HepG2 (cell line): ENCODE measurements at regions not wholly inside any gene's neighbourhood (a gene's known extent, or its start where the extent isn't known, plus 50 kb on each side); places are given as distances from the start of the nearest gene placed in this dataset.

Source experiments
- ATAC-seq: fragments of 200-7000 bp; cut with Tn5 transposase; 3 replicates; pipeline ENCODE4 v1.9.1; 2020; ENCODE audit warnings: mild to moderate bottlenecking, moderate library complexity
- BruUV-seq: library from RNA; stranded (reverse); fragments of 400-500 nt; replicated peaks from 2 replicates; lab custom pipeline; 2021; lab: Mats Ljungman, UMichigan
- CTCF ChIA-PET: fragments of 300-600 bp; formaldehyde crosslinking; extraction: SDS; loops from one replicate; lab custom pipeline; 2021; ENCODE audit warnings: low total read pairs, inconsistent platforms, low intra/inter-chr PET ratio; lab: Yijun Ruan, JAX
- POLR2A ChIA-PET: fragments of 350-600 bp; sonication (Branson Sonifier 250); formaldehyde crosslinking; loops from one replicate; lab custom pipeline; 2020; ENCODE audit warnings: antibody characterized with exemption, inconsistent platforms; lab: Yijun Ruan, JAX
- DNase-seq: peaks from one replicate; pipeline ENCODE4 v3.0.0-alpha.2; 2015; ENCODE audit warnings: low spot score
- FAIRE-seq: peaks from 3 replicates; lab custom pipeline; 2011; peaks lifted over from hg19 to GRCh38; lab: Jason Lieb, UNC
- H2AFZ ChIP-seq: one replicate; pipeline ENCODE4 v1.6.1; 2011; ENCODE audit warnings: low read length, inconsistent platforms
- H3K27ac ChIP-seq: fragments of 300-600 bp; 3 replicates; pipeline ENCODE4 v1.8.0; 2011; ENCODE audit warnings: mixed run types, mild to moderate bottlenecking, mixed read lengths, low read length, inconsistent platforms; ENCODE audit not compliant: insufficient read depth; ENCODE audit errors: extremely low read length
- H3K27me3 ChIP-seq, 2 experiments: fragments of 200-600 bp in 1 of 2; 2 replicates in 1 of 2; 3 replicates in 1 of 2; pipeline versions ENCODE4 v1.6.0 to v1.8.0; 2011; ENCODE audit warnings: low read length in 2 of 2, mild to moderate bottlenecking in 2 of 2, moderate library complexity in 2 of 2, inconsistent platforms in 1 of 2; ENCODE audit not compliant: insufficient read depth in 2 of 2, control insufficient read depth in 1 of 2
- H3K36me3 ChIP-seq, 2 experiments: fragments of 200-600 bp in 1 of 2; replicated peaks in 1 of 2; 2 replicates in 1 of 2; 3 replicates in 1 of 2; pipeline versions ENCODE4 v1.5.1 to v1.8.0; 2011; ENCODE audit warnings: low read length in 2 of 2, inconsistent platforms in 1 of 2; ENCODE audit not compliant: insufficient read depth in 2 of 2, control insufficient read depth in 1 of 2
- H3K4me1 ChIP-seq: 2 replicates; pipeline ENCODE4 v1.5.1; 2012; ENCODE audit warnings: low read length, inconsistent platforms; ENCODE audit not compliant: insufficient read depth
- H3K4me2 ChIP-seq: 2 replicates; pipeline ENCODE4 v1.6.0; 2011; ENCODE audit warnings: low read depth, low read length, inconsistent platforms
- H3K4me3 ChIP-seq, 3 experiments: fragments of 200-600 bp in 1 of 3; sonication (generic), shearing (Covaris generic) in 1 of 3; replicated peaks in 1 of 3; 2 replicates each; pipeline ENCODE4 v1.5.1; 2011 to 2016; ENCODE audit warnings: low read length in 3 of 3, inconsistent platforms in 2 of 3, low read depth in 2 of 3, mild to moderate bottlenecking in 2 of 3, control low read depth in 1 of 3, mixed read lengths in 1 of 3; ENCODE audit not compliant: insufficient read depth in 1 of 3
- H3K79me2 ChIP-seq: one replicate; pipeline ENCODE4 v1.6.1; 2011; ENCODE audit warnings: low read length, inconsistent platforms; ENCODE audit not compliant: insufficient read depth
- H3K9ac ChIP-seq: 2 replicates; pipeline ENCODE4 v1.6.0; 2011; ENCODE audit warnings: mild to moderate bottlenecking, low read depth, low read length, inconsistent platforms; ENCODE audit not compliant: insufficient read depth
- H3K9me3 ChIP-seq: 2 replicates; pipeline ENCODE4 v1.5.1; 2012; ENCODE audit warnings: mild to moderate bottlenecking, low read length
- H4K20me1 ChIP-seq: 2 replicates; pipeline ENCODE4 v1.6.0; 2011; ENCODE audit warnings: inconsistent platforms, mild to moderate bottlenecking, low read length, moderate library complexity; ENCODE audit not compliant: insufficient read depth
- CREM ChIP-seq, 2 experiments: sonication (generic) in 1 of 2; formaldehyde crosslinking in 1 of 2; IDR thresholded peaks; 2 replicates each; pipeline versions ENCODE4 v1.4.0 to v1.6.1; 2016 to 2020; ENCODE audit warnings: antibody characterized with exemption in 1 of 2, mild to moderate bottlenecking in 1 of 2, missing genetic modification reagents in 1 of 2
- ESRRA ChIP-seq: sonication (generic); formaldehyde crosslinking; IDR thresholded peaks from 2 replicates; pipeline ENCODE4 v1.5.1; 2020; ENCODE audit warnings: mild to moderate bottlenecking, low read depth, missing genetic modification reagents
- HIC2 ChIP-seq: sonication (generic); formaldehyde crosslinking; IDR thresholded peaks from 2 replicates; pipeline ENCODE4 v1.9.0; 2022; ENCODE audit warnings: low read depth, missing genetic modification reagents
- HNF4A ChIP-seq: sonication (generic); formaldehyde crosslinking; IDR thresholded peaks from 2 replicates; pipeline ENCODE4 v1.4.0; 2020; ENCODE audit warnings: missing genetic modification reagents
- HOMEZ ChIP-seq: IDR thresholded peaks from 2 replicates; pipeline ENCODE4 v1.6.1; 2016; ENCODE audit warnings: low read depth
- KDM6A ChIP-seq: IDR thresholded peaks from 2 replicates; pipeline ENCODE4 v1.6.1; 2016; ENCODE audit warnings: low read depth
- LCORL ChIP-seq, 2 experiments: fragments of 450-650 bp in 1 of 2; sonication (generic) in 1 of 2; formaldehyde crosslinking in 1 of 2; IDR thresholded peaks; 2 replicates each; pipeline versions ENCODE4 v1.5.0 to v1.6.1; 2017 to 2020; ENCODE audit warnings: antibody characterized with exemption in 1 of 2, missing genetic modification reagents in 1 of 2
- SKIL ChIP-seq: sonication (generic); formaldehyde crosslinking; IDR thresholded peaks from 2 replicates; pipeline ENCODE4 v1.8.0; 2022; ENCODE audit warnings: missing genetic modification reagents, mild to moderate bottlenecking, moderate library complexity, borderline replicate concordance
- TEF ChIP-seq: sonication (generic); formaldehyde crosslinking; IDR thresholded peaks from 2 replicates; pipeline ENCODE4 v1.5.0; 2020; ENCODE audit warnings: missing genetic modification reagents
- ZFYVE20 ChIP-seq: sonication (generic); formaldehyde crosslinking; IDR thresholded peaks from 2 replicates; pipeline ENCODE4 v1.8.0; 2023; ENCODE audit warnings: low read depth, mild to moderate bottlenecking, moderate library complexity, missing genetic modification reagents, borderline replicate concordance
- ZMYM3 ChIP-seq: sonication (generic); formaldehyde crosslinking; IDR thresholded peaks from 2 replicates; pipeline ENCODE4 v1.5.1; 2020; ENCODE audit warnings: mild to moderate bottlenecking, missing genetic modification reagents
- ZNF350 ChIP-seq: sonication (generic); formaldehyde crosslinking; IDR thresholded peaks from 2 replicates; pipeline ENCODE4 v1.4.0; 2020; ENCODE audit warnings: mild to moderate bottlenecking, low read depth, missing genetic modification reagents, borderline replicate concordance
- ZNF460 ChIP-seq: sonication (generic); formaldehyde crosslinking; IDR thresholded peaks from 2 replicates; pipeline ENCODE4 v1.5.1; 2020; ENCODE audit warnings: missing genetic modification reagents, mild to moderate bottlenecking, borderline replicate concordance
- WGBS: methylation state at CpG from one replicate; pipeline ENCODE4 v1.1.6; 2017; ENCODE audit warnings: low lambda C conversion rate; 5-methylcytosine and 5-hydroxymethylcytosine counted together
- in situ Hi-C: cut with HindIII; loops from 2 replicates; pipeline ENCODE4 v1.10.0; 2017; ENCODE audit warnings: low pct_unique_long_range_greater_than_20kb; ENCODE audit not compliant: extremely low pct_ligation_motif_present
- intact Hi-C: fragments of 100-400 bp; cut with micrococcal nuclease; formaldehyde crosslinking; loops from one replicate; pipeline ENCODE4 v1.10.0; 2022; ENCODE audit not compliant: unreplicated experiment
- TF ChIP-seq, protein P1 (sequence below): IDR thresholded peaks from 2 replicates; pipeline ENCODE4 v1.6.1; 2016; ENCODE audit warnings: control low read depth

- no peak for FAIRE-seq
- POLR2A ChIA-PET, result no interaction called here
- H3K4me3 ChIP-seq, result peak overlapping the region in 2 of 3 experiments; percentile 3 to 54; a peak in 3 of 6 replicates
- peaks cover 0 to under 1% of the 10 kb centered on the region in 2 experiments; a peak in 1 of 5 replicates for H3K27me3 ChIP-seq
- ATAC-seq, result peak; percentile 79
- BruUV-seq, result no TSS peak
- H3K36me3 ChIP-seq, result no peaks in the 10 kb centered on the region
- peak; percentile 34 for DNase-seq
- CTCF ChIA-PET, result no interaction called here
- no peaks in the 10 kb centered on the region for H3K9me3 ChIP-seq
- no peaks in the 10 kb centered on the region for H4K20me1 ChIP-seq
- H3K9ac ChIP-seq, result no peak overlapping the region
- H3K4me2 ChIP-seq, result peak overlapping the region; percentile 59
- H3K27ac ChIP-seq, result no peak overlapping the region
- WGBS, result 5% methylated on average over 17 of the region's 17 CpGs
- H2AFZ ChIP-seq, result no peak overlapping the region
- in situ Hi-C loops, result no loop called here
- intact Hi-C loops, result no loop called here
- H3K4me1 ChIP-seq, result peaks cover 12% of the 10 kb centered on the region
- no peaks in the 10 kb centered on the region for H3K79me2 ChIP-seq
- TF ChIP-seq CREM (IDR thresholded peaks at IDR 0.05) (no peak), CREM (CRISPR knock-in tag; IDR thresholded peaks at IDR 0.05) (no peak), ZNF350 (CRISPR knock-in tag) (no peak), HNF4A (CRISPR knock-in tag) (peak; percentile 48), SKIL (CRISPR knock-in tag) (no peak), ZFYVE20 (CRISPR knock-in tag) (no peak), KDM6A (CRISPR knock-in tag) (no peak), ZMYM3 (CRISPR knock-in tag) (no peak), ESRRA (no peak), HIC2 (CRISPR knock-in tag) (no peak), HOMEZ (CRISPR knock-in tag) (no peak), ZNF460 (no peak), LCORL (IDR thresholded peaks at IDR 0.05) (no peak), LCORL (CRISPR knock-in tag; IDR thresholded peaks at IDR 0.05) (no peak), TEF (CRISPR knock-in tag) (no peak)
- TF ChIP-seq, protein P1, sequence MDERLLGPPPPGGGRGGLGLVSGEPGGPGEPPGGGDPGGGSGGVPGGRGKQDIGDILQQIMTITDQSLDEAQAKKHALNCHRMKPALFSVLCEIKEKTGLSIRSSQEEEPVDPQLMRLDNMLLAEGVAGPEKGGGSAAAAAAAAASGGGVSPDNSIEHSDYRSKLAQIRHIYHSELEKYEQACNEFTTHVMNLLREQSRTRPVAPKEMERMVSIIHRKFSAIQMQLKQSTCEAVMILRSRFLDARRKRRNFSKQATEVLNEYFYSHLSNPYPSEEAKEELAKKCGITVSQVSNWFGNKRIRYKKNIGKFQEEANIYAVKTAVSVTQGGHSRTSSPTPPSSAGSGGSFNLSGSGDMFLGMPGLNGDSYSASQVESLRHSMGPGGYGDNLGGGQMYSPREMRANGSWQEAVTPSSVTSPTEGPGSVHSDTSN (CRISPR knock-in tag), result 0 out of 2 replicates have a peak, but pooled peaks have one; percentile 32
Measured at GRCh38 chr10:30219971-30220751, 128.9 kb downstream of the MTPAP start.
